K562 (cell line): ENCODE measurements at regions not wholly inside any gene's neighbourhood (a gene's known extent, or its start where the extent isn't known, plus 50 kb on each side); places are given as distances from the start of the nearest gene placed in this dataset.
A peak's percentile ranks its signal among the peaks of the same experiment; 100 is the strongest.

Source experiments
- ATAC-seq: fragments of 200-7000 bp; cut with Tn5 transposase; 3 replicates; pipeline ENCODE4 v1.9.1; 2020; ENCODE audit warnings: moderate library complexity
- BruUV-seq: library from RNA; stranded (reverse); fragments of 400-500 nt; replicated peaks from 2 replicates; lab custom pipeline; 2021; lab: Mats Ljungman, UMichigan
- CTCF ChIA-PET: fragments of 300-600 bp; formaldehyde crosslinking; extraction: SDS; loops from one replicate; lab custom pipeline; 2021; ENCODE audit warnings: low intra/inter-chr PET ratio; lab: Yijun Ruan, JAX
- POLR2A ChIA-PET: fragments of 300-600, 350-650 bp; sonication (Branson Sonifier 250); formaldehyde crosslinking; extraction: SDS; loops from one replicate; lab custom pipeline; 2021; ENCODE audit warnings: antibody characterized with exemption, inconsistent platforms; lab: Yijun Ruan, JAX
- DNase-seq, 4 experiments: peaks; one replicate each; pipeline versions ENCODE4 v3.0.0 to v3.0.0-alpha.2; 2011 to 2018; ENCODE audit warnings: low spot score in 3 of 4, mixed read lengths in 3 of 4; ENCODE audit errors: extremely low read depth in 1 of 4
- FAIRE-seq: peaks from 2 replicates; lab custom pipeline; 2011; peaks lifted over from hg19 to GRCh38; lab: Jason Lieb, UNC
- H2AFZ ChIP-seq: 2 replicates; pipeline ENCODE4 v1.6.0; 2011; ENCODE audit warnings: low read depth, low read length, control low read depth, inconsistent platforms
- H3K27ac ChIP-seq: fragments of 200-600 bp; 3 replicates; pipeline ENCODE4 v1.8.0; 2011; ENCODE audit warnings: low read depth, mild to moderate bottlenecking, control low read depth, inconsistent platforms, low read length, moderate library complexity, mixed read lengths; ENCODE audit errors: extremely low read depth
- H3K27me3 ChIP-seq, 2 experiments: fragments of 300-600 bp in 1 of 2; 2 replicates in 1 of 2; 3 replicates in 1 of 2; pipeline versions ENCODE4 v1.6.0 to v1.8.0; 2011; ENCODE audit warnings: inconsistent platforms in 2 of 2, low read length in 2 of 2, mild to moderate bottlenecking in 1 of 2, mixed read lengths in 1 of 2, moderate library complexity in 1 of 2; ENCODE audit not compliant: control insufficient read depth in 2 of 2, insufficient read depth in 2 of 2
- H3K36me3 ChIP-seq: fragments of 300-600 bp; 3 replicates; pipeline ENCODE4 v1.8.0; 2011; ENCODE audit warnings: mild to moderate bottlenecking, low read length, inconsistent platforms; ENCODE audit not compliant: control insufficient read depth, insufficient read depth
- H3K4me1 ChIP-seq, 2 experiments: fragments of 200-600 bp in 1 of 2; replicated peaks in 1 of 2; 2 replicates in 1 of 2; 3 replicates in 1 of 2; pipeline versions ENCODE4 v1.5.1 to v1.8.0; 2011; ENCODE audit warnings: inconsistent platforms in 2 of 2, low read length in 2 of 2, mild to moderate bottlenecking in 1 of 2, mixed read lengths in 1 of 2, moderate library complexity in 1 of 2; ENCODE audit not compliant: control insufficient read depth in 2 of 2, insufficient read depth in 2 of 2
- H3K4me2 ChIP-seq: 2 replicates; pipeline ENCODE4 v1.6.1; 2011; ENCODE audit warnings: low read length, control low read depth, inconsistent platforms, mixed read lengths; ENCODE audit not compliant: insufficient read depth
- H3K4me3 ChIP-seq: fragments of 200-600 bp; sonication (generic), shearing (Covaris generic); 2 replicates; pipeline ENCODE4 v1.5.1; 2016; ENCODE audit warnings: control low read depth, inconsistent platforms
- H3K79me2 ChIP-seq: fragments of 200-600 bp; 3 replicates; pipeline ENCODE4 v1.8.0; 2011; ENCODE audit warnings: low read length, inconsistent platforms; ENCODE audit not compliant: control insufficient read depth, insufficient read depth
- H3K9ac ChIP-seq, 2 experiments: 2 replicates each; pipeline versions ENCODE4 v1.6.0 to v1.6.1; 2011; ENCODE audit warnings: low read depth in 2 of 2, low read length in 2 of 2, control low read depth in 1 of 2, inconsistent platforms in 1 of 2, mild to moderate bottlenecking in 1 of 2, mixed read lengths in 1 of 2; ENCODE audit not compliant: insufficient read depth in 1 of 2
- H3K9me1 ChIP-seq: one replicate; pipeline ENCODE4 v1.6.0; 2011; ENCODE audit warnings: inconsistent platforms, mild to moderate bottlenecking, low read length, moderate library complexity; ENCODE audit not compliant: control insufficient read depth, insufficient read depth
- H3K9me3 ChIP-seq: replicated peaks from 2 replicates; pipeline ENCODE4 v1.5.1; 2011; ENCODE audit warnings: low read depth, low read length, inconsistent platforms; ENCODE audit not compliant: control insufficient read depth, insufficient read depth
- H4K20me1 ChIP-seq: replicated peaks from 2 replicates; pipeline ENCODE4 v1.6.1; 2011; ENCODE audit warnings: low read length, inconsistent platforms, mixed read lengths; ENCODE audit not compliant: control insufficient read depth, insufficient read depth
- E2F6 ChIP-seq, 2 experiments: IDR thresholded peaks; 2 replicates each; pipeline ENCODE4 v1.6.1; 2011; ENCODE audit warnings: borderline replicate concordance in 1 of 2, control low read depth in 1 of 2, low read depth in 1 of 2, low read length in 1 of 2, mild to moderate bottlenecking in 1 of 2, mixed read lengths in 1 of 2, moderate library complexity in 1 of 2; ENCODE audit not compliant: insufficient read depth in 1 of 2, insufficient read length in 1 of 2, poor library complexity in 1 of 2, severe bottlenecking in 1 of 2; ENCODE audit errors: extremely low read depth in 1 of 2
- HIVEP1 ChIP-seq: fragments of 250-450 bp; sonication (Bioruptor Pico); IDR thresholded peaks from 2 replicates; pipeline ENCODE4 v1.4.0; 2020; ENCODE audit warnings: mild to moderate bottlenecking
- HOMEZ ChIP-seq: fragments of 250-450 bp; sonication (Bioruptor Pico); IDR thresholded peaks from 2 replicates; pipeline ENCODE4 v1.4.0; 2020; ENCODE audit warnings: mild to moderate bottlenecking, moderate library complexity
- KLF1 ChIP-seq: fragments of 450-650 bp; IDR thresholded peaks from 2 replicates; pipeline ENCODE4 v1.6.1; 2016; ENCODE audit warnings: missing genetic modification characterization, missing compliant biosample characterization
- MAFG ChIP-seq: fragments of 450-650 bp; conservative IDR thresholded peaks from 2 replicates; pipeline ENCODE4 v1.6.1; 2016; ENCODE audit warnings: missing genetic modification characterization, missing compliant biosample characterization
- MCM7 ChIP-seq, 2 experiments: fragments of 450-650 bp; IDR thresholded peaks; 2 replicates each; pipeline ENCODE4 v1.6.1; 2016 to 2018
- MYC ChIP-seq, 2 experiments: fragments of 250-450 bp in 1 of 2; sonication (Bioruptor Pico) in 1 of 2; IDR thresholded peaks; 2 replicates each; pipeline versions ENCODE4 v1.5.1 to v1.6.1; 2012 to 2021; ENCODE audit warnings: low read depth in 2 of 2, borderline replicate concordance in 1 of 2, improper control_type of control experiment in 1 of 2, low read length in 1 of 2, mild to moderate bottlenecking in 1 of 2, moderate library complexity in 1 of 2
- SMAD2 ChIP-seq: fragments of 150-350 bp; IDR thresholded peaks from 2 replicates; pipeline ENCODE4 v1.6.1; 2014; ENCODE audit warnings: low read depth, mild to moderate bottlenecking, low read length
- SP1 ChIP-seq: sonication (generic); formaldehyde crosslinking; IDR thresholded peaks from 2 replicates; pipeline ENCODE4 v1.8.1; 2022; ENCODE audit warnings: mild to moderate bottlenecking, missing genetic modification reagents
- TGIF2 ChIP-seq: sonication (generic); formaldehyde crosslinking; IDR thresholded peaks from 2 replicates; pipeline ENCODE4 v1.8.1; 2022; ENCODE audit warnings: mild to moderate bottlenecking, missing genetic modification reagents, moderate library complexity
- ZNF124 ChIP-seq: sonication (generic); formaldehyde crosslinking; IDR thresholded peaks from 2 replicates; pipeline ENCODE4 v1.8.1; 2022; ENCODE audit warnings: missing genetic modification reagents
- ZNF449 ChIP-seq: fragments of 250-450 bp; sonication (Bioruptor Pico); IDR thresholded peaks from 2 replicates; pipeline ENCODE4 v1.8.0; 2022; ENCODE audit warnings: moderate library complexity, mild to moderate bottlenecking, inconsistent platforms
- WGBS: fragments of 100-300 bp; shearing (Covaris generic); methylation state at CpG from one replicate; pipeline ENCODE4 v1.1.6; 2016; ENCODE audit warnings: low coverage, mixed read lengths; ENCODE audit not compliant: insufficient coverage; ENCODE audit errors: missing lambda C conversion rate; 5-methylcytosine and 5-hydroxymethylcytosine counted together
- in situ Hi-C: fragments of 300-500 bp; cut with MboI; formaldehyde crosslinking; loops from 4 replicates; pipeline ENCODE4 v1.15.0; 2018; ENCODE audit warnings: inconsistent platforms, mixed read lengths
- intact Hi-C: fragments of 100-400 bp; cut with micrococcal nuclease; formaldehyde crosslinking; loops from 2 replicates; pipeline ENCODE4 v1.14.2; 2022
- TF ChIP-seq, protein P1 (sequence below): sonication (generic); formaldehyde crosslinking; IDR thresholded peaks from 2 replicates; pipeline ENCODE4 v1.8.1; 2023; ENCODE audit warnings: mild to moderate bottlenecking, missing genetic modification reagents
- TF ChIP-seq, protein P2 (sequence below): sonication (generic); formaldehyde crosslinking; IDR thresholded peaks from 2 replicates; pipeline ENCODE4 v1.8.0; 2022; ENCODE audit warnings: mild to moderate bottlenecking, missing genetic modification reagents

- H4K20me1 ChIP-seq, result no peaks in the 10 kb centered on the region
- no peak overlapping the region for H3K4me2 ChIP-seq
- H3K27ac ChIP-seq, result no peak overlapping the region
- BruUV-seq, result no TSS peak
- H2AFZ ChIP-seq, result no peak overlapping the region
- H3K79me2 ChIP-seq, result no peaks in the 10 kb centered on the region
- ATAC-seq (no peak), FAIRE-seq (no peak), DNase-seq (peak in 1 of 4 experiments; percentile 6)
- H3K36me3 ChIP-seq, result no peaks in the 10 kb centered on the region
- intact Hi-C loops, result no loop called here
- H3K9me3 ChIP-seq, result no peaks in the 10 kb centered on the region
- no peak overlapping the region for H3K4me3 ChIP-seq
- ChIA-PET CTCF (no interaction called here), POLR2A (no interaction called here)
- no peaks in the 10 kb centered on the region for H3K9me1 ChIP-seq
- H3K4me1 ChIP-seq, result no peaks in the 10 kb centered on the region
- no peak overlapping the region for H3K9ac ChIP-seq
- H3K27me3 ChIP-seq, result no peaks in the 10 kb centered on the region
- WGBS, result 0% methylated on average over 4 of the region's 4 CpGs
- in situ Hi-C loops, result no loop called here
- TF ChIP-seq E2F6 (IDR thresholded peaks at IDR 0.05; ENCODE audit: borderline replicate concordance in 1 of 2, extremely low read depth in 1 of 2, insufficient read depth in 1 of 2, insufficient read length in 1 of 2, low read depth in 1 of 2, low read length in 1 of 2, poor library complexity in 1 of 2, severe bottlenecking in 1 of 2) (no peak), HOMEZ (CRISPR knock-in tag) (no peak), SMAD2 (no peak), MCM7 (IDR thresholded peaks at IDR 0.05) (no peak), TGIF2 (no peak), KLF1 (tag) (no peak), MYC (IDR thresholded peaks at IDR 0.05; ENCODE audit: low read depth, low read length) (no peak), MYC (CRISPR knock-in tag; IDR thresholded peaks at IDR 0.05; ENCODE audit: borderline replicate concordance, low read depth) (no peak), HIVEP1 (no peak), ZNF124 (CRISPR knock-in tag) (no peak), ZNF449 (CRISPR knock-in tag) (no peak), SP1 (no peak), MAFG (tag) (no peak)
- TF ChIP-seq, protein P1, sequence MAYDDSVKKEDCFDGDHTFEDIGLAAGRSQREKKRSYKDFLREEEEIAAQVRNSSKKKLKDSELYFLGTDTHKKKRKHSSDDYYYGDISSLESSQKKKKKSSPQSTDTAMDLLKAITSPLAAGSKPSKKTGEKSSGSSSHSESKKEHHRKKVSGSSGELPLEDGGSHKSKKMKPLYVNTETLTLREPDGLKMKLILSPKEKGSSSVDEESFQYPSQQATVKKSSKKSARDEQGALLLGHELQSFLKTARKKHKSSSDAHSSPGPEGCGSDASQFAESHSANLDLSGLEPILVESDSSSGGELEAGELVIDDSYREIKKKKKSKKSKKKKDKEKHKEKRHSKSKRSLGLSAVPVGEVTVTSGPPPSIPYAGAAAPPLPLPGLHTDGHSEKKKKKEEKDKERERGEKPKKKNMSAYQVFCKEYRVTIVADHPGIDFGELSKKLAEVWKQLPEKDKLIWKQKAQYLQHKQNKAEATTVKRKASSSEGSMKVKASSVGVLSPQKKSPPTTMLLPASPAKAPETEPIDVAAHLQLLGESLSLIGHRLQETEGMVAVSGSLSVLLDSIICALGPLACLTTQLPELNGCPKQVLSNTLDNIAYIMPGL, result no peak
- TF ChIP-seq, protein P2, sequence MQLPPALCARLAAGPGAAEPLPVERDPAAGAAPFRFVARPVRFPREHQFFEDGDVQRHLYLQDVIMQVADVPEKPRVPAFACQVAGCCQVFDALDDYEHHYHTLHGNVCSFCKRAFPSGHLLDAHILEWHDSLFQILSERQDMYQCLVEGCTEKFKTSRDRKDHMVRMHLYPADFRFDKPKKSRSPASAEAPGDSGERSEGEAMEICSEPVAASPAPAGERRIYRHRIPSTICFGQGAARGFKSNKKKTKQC, result no peak
These were observed 76.5 kb upstream of the SPRED1 start for GRCh38 chr15:38176155-38176554.
